Mucosa of gallbladder (tissue), 1 donor: ENCODE measurements at regions not wholly inside any gene's neighbourhood (a gene's known extent, or its start where the extent isn't known, plus 50 kb on each side); places are given as distances from the start of the nearest gene placed in this dataset.

Experiments used
- DNase-seq: peaks from one replicate; pipeline ENCODE4 v3.0.0-alpha.2; 2020; ENCODE audit warnings: low spot score
- donor health status: DM: no; HTN: no; CAD: no.

DNA sequence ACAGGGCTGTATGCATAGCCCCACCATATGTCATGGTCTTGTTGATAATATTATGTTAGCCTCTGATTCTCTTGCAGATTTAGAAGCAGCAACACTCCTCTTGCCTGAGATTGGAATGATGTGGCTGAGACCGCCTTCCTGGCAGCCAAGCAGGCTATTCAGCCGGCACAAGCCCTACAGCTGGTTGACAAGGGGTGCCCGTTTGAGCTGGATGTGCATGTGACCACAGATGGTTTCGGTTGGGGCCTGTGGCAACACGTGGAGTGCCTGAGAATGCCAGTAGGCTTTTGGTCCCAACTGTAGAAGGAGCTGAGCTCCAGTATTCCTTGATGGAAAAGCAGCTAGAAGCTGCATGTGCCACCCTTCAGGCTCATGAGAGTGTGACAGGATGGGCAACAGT lies 303.6 kb upstream of the POU3F2 start:
- no peak for DNase-seq

DNA sequence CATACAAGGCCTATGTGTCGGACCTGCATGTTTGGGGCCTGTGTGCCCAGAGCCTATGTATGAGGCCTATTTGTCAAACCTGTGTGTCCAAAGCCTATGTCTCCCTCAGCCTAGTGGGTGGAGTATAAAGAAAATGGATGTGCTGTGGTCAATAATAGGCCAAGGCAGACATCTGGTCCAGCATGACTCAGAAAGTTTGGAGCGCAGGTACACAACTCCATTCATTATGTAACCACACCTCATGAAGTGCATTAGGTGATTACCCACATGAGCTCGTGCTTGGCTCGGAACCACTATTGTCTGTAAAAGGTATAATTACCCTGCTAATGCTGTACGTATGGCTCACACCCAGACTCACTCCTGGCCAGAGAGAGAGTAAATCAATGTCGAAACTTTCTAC lies 302.4 kb upstream of the POU3F2 start:
- no peak for DNase-seq

DNA sequence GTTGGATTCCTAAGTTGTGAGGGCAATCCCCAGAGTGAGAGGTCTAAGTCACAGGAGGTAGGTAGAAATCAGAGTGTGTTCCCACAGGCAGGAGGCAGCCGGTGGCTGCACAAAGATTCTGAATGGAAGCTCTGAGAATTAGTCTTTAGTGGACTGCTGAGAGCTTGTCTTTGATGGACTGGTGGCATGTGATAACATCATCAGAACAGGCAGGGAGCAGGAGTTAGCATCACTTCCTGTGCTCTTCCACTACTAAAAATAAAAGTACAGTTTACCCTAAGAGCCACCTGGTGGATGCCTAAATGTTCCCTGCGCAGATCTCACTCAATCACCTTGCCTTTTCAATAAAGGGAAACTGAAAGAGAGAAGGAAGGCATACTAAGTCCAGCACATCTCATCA lies 294.6 kb upstream of the POU3F2 start:
- no peak for DNase-seq

DNA sequence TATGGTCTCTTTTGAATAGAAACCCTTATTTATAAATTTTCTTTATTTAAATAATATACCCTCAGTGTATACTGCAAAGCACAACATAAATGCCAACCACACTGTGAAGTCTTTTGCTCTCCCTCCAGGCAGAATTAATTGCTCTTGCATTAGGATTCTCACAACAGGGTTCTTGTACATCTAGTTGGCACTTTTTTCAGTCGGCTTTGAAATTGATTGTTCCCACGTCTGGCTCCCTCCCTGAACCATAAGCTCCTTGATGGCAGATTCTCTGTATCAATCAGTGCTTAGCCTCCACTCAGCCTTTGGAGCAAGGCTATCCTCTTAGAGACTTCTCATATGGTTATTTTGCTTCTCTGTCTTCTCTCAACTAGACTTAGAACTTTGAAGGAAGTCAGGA lies 288.0 kb upstream of the POU3F2 start:
- DNase-seq = no peak

DNA sequence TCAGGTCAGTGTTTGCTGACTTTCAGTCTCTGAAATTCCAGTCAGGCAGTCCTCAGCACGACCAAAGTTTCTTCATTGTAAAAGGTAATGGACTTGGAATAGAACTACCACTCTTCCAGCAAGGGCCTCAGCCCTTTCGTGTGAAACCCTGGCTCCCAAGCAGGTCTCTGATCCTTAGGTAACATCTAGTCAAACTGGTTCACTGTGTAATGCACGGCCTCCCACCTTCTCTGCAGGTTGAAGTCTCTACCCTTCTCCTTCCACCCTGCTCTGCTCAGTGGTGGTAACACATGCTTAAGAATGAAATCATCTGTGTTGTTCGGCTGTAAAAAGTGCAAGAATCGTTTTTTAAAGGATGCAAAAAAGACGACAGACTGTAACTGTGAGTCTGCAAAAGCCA lies 287.2 kb upstream of the POU3F2 start:
- no peak for DNase-seq

DNA sequence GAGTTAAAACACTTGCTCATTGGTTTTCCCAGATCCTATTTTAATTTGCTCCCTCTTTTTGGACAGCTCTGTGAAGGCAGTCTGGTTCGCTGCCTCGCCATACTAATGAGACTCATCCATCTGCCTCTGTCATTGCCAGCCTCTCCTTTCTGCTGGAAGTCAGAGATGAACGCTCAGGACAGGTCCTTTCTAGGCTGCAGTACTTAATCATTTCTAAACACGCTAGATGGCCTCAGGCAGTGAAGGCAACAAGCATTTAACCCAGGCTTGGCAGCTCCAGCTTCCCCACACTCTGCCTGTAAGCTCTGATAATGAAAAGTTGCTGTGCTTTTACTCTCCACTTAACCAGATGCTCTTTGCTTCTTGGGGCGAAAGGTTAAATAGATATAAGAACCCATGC lies 286.7 kb upstream of the POU3F2 start:
- DNase-seq = no peak

DNA sequence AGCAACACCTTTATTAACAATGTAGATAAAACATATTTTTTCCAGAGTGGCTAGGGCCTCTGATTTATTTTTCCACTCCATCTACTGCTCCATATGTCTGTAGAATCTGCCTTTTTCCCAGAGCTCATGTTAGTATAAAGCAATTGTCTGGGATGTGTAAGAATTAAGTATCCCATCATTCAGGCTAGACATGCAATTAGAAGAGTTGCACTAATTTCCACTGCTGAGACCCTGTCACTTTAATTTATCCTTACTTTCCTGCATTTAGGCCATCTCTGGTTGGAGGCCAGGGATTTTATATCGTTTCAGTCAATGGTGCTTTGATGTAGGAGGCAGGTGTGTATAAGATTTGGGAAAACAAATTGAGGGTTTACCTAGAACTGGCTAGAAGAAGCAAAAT lies 286.1 kb upstream of the POU3F2 start:
- no peak for DNase-seq

DNA sequence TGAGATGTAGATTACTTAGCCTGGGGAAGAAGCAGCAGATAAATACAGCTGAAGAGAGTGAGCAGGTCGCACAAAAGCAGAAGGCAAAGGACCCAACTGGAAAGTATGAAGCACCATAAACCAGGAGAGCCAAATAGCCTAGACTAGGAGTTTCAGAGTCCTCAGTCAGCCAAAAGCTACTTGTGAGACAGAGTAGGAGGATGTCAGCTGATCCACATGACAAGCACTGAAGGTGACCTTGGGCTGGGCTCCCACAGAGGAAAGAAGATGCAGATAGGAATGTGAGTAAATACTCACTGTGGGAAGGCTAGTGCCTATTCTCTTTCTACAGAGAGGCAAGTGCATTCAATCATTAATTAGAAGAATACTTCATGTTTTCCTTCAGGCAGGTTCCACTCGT lies 274.0 kb upstream of the POU3F2 start:
- no peak for DNase-seq

DNA sequence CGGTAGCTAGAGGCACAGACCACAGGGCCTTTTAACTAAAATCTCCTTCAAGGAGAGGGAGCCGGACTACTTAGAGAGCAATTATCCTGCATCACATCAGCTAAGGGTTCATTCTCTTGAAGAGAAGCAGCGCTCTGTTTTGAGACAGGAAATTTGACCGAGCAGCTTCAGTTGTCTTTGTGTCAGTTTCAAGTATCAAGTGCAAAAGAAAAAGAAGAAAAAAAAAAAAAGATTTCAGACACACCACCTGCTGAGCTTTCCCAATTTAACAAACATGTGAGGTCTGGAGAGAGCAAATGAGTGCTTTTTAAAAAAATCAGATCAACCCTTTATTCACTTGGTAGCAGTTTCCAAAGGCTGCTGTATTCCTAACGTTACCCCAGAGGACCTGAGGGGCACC lies 273.5 kb upstream of the POU3F2 start:
- no peak for DNase-seq

DNA sequence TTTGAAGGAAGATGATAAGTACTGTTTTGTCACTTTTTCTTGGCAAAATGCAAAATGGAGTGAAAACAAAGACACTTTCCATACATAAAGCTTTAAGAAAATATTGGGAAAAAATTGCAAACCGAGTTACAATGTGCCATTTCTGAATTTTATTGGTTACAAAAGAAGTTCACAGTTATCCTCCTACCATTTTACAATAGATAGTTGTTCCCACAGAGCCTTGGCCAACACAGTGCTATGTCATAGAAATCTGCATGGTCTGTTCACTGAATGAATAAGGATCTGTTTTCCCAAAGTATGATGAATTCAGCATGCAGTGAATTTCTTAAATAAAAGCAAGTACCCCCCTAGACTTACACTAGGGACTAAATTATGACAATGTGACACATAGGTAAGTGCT lies 268.2 kb upstream of the POU3F2 start:
- no peak for DNase-seq

DNA sequence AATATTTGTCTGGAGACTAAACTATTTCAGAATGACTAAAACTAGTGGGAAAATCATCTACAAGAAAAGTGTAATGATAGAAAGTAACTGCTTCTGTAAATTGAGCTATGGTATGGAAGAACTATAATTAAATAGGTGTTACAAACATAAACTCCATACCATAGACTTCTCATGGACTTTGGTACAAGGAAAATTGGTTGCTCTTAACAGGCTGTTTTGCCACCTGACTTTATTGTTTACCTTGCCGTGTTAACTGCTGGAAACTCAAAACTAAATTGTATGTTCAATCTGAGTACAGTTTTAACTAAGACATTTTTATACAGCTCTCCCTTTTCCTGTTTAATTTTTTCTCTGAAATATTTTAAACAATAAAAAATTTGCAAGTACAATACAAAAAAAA lies 261.8 kb upstream of the POU3F2 start:
- no peak for DNase-seq

DNA sequence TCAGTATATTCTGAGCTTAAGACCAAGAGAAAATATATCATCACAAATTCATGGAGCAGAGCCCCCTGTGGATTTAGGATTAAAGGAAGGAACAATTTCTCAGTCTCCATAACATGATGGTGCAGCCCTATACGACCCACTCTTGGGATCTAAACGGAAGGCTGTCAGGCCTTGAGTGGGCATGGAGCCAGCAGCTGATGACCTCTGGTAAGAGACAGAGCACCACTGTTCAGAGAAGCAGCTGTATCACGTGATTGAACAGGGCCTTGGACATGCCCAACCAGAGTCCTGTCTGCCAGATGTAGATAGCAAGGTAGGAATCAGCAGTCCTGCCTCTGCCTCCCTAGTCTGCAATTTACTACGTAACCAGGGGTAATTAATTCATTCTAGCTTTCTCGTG lies 259.4 kb upstream of the POU3F2 start:
- DNase-seq = no peak

DNA sequence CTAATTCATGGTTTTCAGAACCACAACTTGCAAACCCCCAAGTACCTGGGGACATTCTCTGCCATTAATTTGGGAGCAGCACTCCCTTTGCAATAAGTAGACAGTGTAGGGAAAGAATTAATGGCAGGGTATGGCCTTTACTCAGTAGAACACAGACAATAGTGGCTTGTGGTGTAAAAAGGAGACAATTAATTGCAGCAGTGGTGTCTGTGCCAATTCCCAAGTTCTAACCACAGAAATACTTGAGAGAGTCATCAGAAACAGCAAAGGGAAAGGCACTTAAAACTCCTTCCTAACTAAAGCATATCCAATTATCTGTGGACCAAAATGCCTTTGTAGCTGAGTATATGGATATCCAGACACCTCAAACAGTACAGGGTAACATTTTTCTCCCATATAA lies 257.6 kb upstream of the POU3F2 start:
- no peak for DNase-seq

DNA sequence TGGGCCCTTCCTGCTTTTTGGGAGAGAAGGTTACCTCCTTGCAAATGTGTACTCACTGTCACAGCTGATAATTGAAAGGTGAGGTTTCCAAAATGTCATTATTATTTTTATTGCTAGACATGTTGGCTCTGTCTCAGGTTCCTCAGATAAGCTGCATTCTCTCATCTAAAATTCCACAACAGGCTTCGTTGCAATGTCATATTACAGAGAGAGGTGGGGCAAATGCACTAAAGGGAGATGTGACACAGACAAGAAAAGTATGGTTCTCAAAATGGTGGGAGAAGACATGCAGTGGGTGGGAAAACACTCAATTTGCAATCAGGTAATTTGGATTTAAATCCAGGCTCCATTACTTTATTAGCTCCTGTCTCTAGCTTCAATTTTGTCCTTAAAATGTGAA lies 256.4 kb upstream of the POU3F2 start:
- DNase-seq = no peak

DNA sequence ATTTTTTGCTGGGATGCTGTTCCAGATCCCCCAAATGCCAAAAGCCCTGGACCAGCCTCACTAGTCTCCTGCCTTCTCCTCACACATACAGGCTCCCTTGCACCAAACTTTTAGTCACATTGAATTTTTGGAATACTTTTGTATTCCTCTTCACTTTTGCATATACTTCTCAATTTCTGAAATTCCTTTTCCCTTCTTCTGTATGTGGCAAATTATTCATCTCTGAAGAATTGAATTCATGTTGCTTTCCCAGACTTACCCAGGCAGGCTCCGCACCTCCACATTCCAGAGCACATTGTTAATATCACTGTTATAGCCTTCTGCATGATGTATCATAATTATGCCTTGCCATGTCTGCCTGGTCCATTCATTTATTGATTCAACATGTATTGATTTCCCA lies 255.3 kb upstream of the POU3F2 start:
- DNase-seq = no peak

DNA sequence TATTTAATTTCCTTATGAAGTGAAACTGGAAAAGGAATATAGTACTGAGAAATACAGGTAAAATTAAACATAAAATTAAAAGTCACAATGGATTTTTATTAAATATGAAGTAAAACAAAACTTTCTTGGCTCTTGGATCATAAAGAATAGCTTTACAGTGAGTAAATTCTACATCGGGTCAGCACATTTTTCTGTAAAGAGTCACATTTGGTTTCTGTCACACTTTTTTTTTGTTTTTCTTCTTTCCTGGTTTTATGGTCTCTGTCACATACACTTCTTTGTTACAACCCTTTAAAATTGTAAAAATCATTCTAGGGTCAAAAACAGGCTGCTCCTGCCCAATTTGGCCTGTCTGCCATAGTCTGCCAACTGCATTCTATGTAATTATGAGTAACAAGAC lies 254.4 kb upstream of the POU3F2 start:
- DNase-seq = no peak

DNA sequence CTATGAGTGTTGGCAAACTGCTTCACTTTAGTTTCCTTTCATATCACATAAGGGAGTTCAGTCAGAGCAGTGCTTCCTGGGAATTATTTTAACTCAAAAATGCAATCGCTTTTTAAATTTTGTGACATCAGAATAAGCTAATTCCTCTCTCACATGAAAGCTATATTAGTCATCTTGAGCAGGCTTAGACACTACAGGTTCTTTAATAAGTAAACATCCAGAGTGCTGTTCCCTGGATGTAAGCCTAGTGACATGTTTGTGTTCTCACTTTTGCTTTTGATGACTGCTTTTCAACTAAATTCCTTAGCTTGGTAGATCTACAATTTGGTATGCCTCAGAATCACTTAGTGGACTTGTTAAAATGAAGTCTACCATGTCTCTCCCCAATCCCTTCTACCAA lies 252.7 kb upstream of the POU3F2 start:
- no peak for DNase-seq

DNA sequence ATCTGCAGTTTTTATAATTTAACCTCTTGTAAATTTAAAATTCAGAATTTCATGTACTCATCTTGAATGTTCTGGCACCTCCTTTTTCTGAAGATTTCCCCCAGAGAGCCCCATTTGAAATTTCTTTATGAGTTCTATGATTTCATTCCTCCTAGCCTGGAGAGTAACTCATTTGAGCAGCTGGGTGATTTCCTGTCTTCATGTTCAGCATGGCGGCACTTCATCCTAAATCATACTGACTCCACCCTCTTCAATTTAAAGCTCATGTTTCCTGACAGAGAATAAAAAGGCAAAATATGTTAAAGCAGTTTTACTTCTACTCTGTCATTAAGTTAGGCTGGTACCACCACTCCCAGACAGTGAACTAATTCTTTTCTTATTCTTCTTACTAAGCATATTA lies 250.9 kb upstream of the POU3F2 start:
- no peak for DNase-seq

DNA sequence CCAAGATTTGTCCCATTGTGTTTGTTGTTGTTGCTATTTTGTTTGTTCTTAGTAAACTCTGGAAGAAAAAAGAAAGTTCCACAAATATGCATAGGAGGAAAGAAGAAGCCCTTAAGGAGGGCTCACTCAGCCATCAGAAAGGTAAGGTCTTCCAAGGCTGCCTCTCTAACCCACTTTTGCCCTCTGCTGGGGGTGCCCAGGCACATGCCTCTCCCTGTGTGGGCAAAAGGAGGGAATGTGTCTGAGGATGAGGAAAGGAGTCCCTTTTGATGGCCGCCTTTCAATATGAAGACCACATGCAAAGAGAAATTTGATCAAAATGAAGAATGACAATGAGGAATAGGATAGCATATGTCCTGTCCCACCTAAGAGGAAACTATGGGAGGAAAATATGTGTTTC lies 248.2 kb upstream of the POU3F2 start:
- no peak for DNase-seq

DNA sequence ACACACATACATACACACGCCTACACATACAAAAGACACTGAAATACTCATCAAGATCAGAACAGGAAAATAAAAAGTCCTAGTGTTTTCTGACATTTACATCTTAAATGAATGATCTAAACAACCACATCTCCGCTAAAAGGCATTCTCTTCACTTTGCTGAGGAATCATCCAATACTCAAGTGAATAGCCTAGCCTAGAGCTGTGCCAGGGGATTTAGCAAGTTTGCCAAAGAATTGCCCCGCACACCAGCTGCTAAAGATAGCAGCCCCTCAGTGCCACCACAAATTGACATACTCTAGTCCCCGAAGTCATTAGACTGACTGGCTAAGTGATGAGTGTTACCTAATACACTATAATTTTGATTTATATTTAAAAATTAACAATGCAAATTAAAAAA lies 246.8 kb upstream of the POU3F2 start:
- DNase-seq = no peak

DNA sequence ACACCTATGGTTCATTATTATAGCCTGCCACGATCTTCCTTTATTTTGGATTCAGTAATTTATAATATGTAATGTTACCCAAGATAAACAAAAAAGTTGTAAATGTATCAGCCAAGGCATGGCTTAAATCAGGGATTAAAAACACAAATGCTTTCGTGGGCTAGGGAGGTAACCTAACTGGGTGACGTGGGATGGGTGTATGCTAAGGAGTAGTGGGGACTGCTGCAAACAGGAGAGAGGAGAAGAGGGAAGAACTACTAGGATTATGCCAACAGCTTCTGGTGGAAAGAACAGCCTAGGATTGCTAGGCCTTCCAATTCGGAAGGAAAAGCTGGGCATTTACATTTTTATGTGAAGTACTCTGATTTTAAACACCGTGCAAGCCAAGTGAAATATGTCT lies 244.8 kb upstream of the POU3F2 start:
- no peak for DNase-seq

DNA sequence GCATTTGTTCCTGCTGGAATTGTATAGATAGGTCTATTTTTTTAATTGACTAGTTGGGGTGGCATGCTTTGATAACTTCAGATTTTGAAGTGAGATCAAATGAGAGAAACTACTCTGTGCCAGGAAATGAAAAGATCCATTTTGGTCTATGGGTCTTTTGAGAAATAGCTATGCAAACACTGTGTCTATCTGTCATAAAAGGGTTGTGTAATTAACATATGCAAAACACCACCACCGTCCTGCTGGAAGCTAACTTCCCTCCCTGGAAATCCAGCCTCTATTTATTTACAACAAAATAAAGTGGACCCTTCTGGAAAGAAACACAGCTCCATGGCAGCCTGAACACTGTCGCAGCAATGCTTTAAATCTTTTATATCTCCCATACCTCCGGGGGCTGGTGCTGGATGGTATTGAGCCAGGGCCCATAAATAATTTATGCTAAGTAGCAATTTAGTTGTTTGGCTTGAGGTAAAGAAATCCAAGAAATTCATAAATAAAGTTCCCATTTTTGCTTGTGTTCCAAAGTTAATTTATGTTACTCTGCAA lies 244.2 kb upstream of the POU3F2 start:
- DNase-seq = no peak

DNA sequence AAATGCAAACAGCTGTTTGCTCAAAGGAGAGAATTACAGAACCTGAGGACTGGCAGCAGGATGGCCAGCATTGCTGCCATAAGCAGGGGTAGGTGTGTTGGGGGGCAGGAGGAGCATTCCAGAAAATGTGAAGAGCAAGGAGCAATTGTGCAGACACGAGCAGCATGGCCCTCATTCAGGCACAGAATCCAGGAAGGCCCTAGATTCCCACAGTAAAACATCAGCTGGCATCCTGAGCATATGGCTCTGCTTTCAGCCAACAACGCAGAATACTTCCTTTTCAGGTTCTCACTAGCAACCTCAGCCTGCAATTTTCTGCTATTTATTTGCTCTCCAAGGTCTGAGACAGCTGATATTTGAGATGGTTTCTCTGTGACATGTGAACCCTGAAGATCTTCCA lies 243.4 kb upstream of the POU3F2 start:
- no peak for DNase-seq

DNA sequence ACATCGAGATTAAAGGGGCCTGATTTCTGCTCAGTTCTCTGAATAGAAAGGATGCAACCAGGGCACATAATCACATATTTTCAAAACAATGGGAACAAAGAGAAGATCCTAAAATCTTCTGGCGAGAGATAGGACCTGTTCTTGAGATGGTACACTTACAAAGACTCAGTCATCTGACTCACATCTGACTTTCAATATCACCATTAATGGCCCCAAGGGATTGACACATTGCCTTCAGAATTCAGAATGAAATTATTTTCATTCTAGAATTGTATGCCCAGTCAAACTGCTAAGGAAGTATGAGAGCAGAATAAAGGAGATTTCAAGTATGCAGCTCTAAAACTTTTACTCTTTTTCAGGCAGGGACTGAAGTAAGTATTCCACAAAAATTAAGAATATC lies 240.7 kb upstream of the POU3F2 start:
- no peak for DNase-seq

DNA sequence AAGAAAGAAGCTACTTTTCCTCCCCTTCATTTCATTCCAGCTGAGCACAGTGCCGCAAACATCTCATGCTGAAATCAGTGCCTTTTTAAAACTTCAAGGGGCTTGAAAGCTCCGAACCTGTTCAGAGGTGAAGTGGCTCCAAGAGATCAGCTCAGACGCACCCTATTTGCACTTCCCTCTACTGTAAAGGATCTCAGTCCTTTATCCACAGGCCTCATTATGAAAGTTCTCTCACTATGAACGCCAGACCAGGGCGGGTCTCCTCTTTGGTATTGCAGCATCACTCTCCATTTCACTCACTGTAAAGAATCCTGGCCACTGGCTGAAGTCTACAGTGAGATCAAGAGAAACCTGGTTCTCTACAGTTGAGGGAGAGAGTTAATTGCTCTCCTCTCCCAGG lies 232.7 kb upstream of the POU3F2 start:
- no peak for DNase-seq
